Lower leg skin (tissue), 4 donors: ENCODE measurements at regions not wholly inside any gene's neighbourhood (a gene's known extent, or its start where the extent isn't known, plus 50 kb on each side); places are given as distances from the start of the nearest gene placed in this dataset.
A peak's percentile ranks its signal among the peaks of the same experiment; 100 is the strongest.

Experiments used
- DNase-seq, 2 donors: peaks; one replicate each; pipeline ENCODE4 v3.0.0-alpha.2; 2019; ENCODE audit warnings: low spot score in 2 of 2
- H3K4me3 ChIP-seq: fragments of 200-600 bp; sonication (generic); 2 replicates; pipeline ENCODE4 v1.5.1; 2017; ENCODE audit warnings: mild to moderate bottlenecking, low read depth; ENCODE audit not compliant: poor library complexity, severe bottlenecking
- POLR2A ChIP-seq, 2 donors: fragments of 450-650 bp; IDR thresholded peaks; one replicate each; pipeline ENCODE4 v1.6.1; 2016 to 2017; ENCODE audit warnings: antibody characterized with exemption in 2 of 2, mild to moderate bottlenecking in 1 of 2, moderate library complexity in 1 of 2
- WGBS, 2 donors: methylation state at CpG; one replicate each; pipeline ENCODE4 v1.1.5; 2018; 5-methylcytosine and 5-hydroxymethylcytosine counted together
- intact Hi-C: fragments of 100-400 bp; cut with DNase I; formaldehyde crosslinking; loops from one replicate; pipeline ENCODE4 v1.15.0; 2023; ENCODE audit warnings: low total_unique reads
- TF ChIP-seq, protein P1 (sequence below), 3 donors: fragments of 450-650 bp; IDR thresholded peaks; one replicate each; pipeline ENCODE4 v1.5.1; 2016; ENCODE audit warnings: antibody characterized with exemption in 3 of 3, mild to moderate bottlenecking in 3 of 3, moderate library complexity in 2 of 3

DNA sequence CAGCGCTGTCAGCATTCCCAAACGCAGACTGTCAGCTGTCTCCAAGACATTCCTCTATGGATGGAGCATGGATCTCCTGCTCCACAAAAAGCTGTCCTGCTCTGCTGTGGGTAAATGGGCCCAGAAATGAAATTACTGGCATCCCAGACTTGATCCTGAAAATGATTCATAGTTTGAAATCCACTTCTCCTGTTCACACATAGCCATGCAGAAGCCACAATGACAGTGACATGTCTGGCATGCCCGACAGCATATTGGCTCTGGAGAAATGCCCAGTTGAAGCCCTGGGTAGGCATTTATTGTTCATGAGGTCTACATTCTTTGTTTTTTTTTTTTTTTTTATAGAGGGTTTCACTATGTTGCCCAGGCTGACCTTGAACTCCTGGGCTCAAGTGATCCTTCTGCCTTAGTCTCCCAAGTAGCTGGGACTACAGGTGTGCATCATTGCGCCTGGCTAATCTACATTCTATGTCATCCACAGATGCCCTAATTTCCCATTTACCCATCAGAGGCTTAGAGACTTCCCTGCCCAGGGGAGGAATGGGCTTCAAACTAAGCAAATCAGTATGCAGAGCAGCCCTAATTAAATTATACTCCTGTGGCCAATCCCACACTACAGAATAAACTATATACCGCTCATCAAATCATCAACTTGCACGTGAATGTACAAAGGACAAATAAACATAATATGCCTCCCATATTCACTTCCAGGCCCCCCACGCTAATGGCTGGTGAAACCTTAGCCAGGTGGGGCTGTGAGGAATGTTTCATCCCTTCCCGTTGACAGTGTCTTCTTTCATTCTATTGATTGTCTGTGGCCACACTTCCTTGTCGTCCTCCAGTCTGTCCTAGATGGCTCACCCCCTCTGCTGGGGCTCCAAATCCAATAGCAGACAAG, 61.8 kb upstream of the EEPD1 start:
- WGBS, 2 donors = 82 to 83% methylated on average over 9 of the region's 9 CpGs
- intact Hi-C loops = no loop called here
- DNase-seq = peak in 1 of 2 donors; percentile 17
- TF ChIP-seq, protein P1, sequence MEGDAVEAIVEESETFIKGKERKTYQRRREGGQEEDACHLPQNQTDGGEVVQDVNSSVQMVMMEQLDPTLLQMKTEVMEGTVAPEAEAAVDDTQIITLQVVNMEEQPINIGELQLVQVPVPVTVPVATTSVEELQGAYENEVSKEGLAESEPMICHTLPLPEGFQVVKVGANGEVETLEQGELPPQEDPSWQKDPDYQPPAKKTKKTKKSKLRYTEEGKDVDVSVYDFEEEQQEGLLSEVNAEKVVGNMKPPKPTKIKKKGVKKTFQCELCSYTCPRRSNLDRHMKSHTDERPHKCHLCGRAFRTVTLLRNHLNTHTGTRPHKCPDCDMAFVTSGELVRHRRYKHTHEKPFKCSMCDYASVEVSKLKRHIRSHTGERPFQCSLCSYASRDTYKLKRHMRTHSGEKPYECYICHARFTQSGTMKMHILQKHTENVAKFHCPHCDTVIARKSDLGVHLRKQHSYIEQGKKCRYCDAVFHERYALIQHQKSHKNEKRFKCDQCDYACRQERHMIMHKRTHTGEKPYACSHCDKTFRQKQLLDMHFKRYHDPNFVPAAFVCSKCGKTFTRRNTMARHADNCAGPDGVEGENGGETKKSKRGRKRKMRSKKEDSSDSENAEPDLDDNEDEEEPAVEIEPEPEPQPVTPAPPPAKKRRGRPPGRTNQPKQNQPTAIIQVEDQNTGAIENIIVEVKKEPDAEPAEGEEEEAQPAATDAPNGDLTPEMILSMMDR (IDR thresholded peaks at IDR 0.05) = no peak
- no peak for TF ChIP-seq POLR2A (IDR thresholded peaks at IDR 0.05)
- H3K4me3 ChIP-seq = no peak overlapping the region

- H3K4me3 ChIP-seq = no peak overlapping the region
- TF ChIP-seq, protein P1 (IDR thresholded peaks at IDR 0.05) = no peak
- TF ChIP-seq POLR2A (IDR thresholded peaks at IDR 0.05) = no peak
- intact Hi-C loops = no loop called here
- WGBS, 2 donors = 65 to 68% methylated on average over 2 of the region's 2 CpGs
- peak in 1 of 2 donors; percentile 14 for DNase-seq
These were observed 61.2 kb upstream of the EEPD1 start for GRCh38 chr7:36091874-36092176.

- H3K4me3 ChIP-seq = no peak overlapping the region
- intact Hi-C loops = no loop called here
- 60 to 63% methylated on average over 10 to 11 of the region's 11 CpGs for WGBS, 2 donors
- TF ChIP-seq, protein P1 (IDR thresholded peaks at IDR 0.05) = no peak
- TF ChIP-seq POLR2A (IDR thresholded peaks at IDR 0.05) = no peak
- peak in 1 of 2 donors; percentile 65 for DNase-seq
These were observed 60.8 kb upstream of the EEPD1 start for GRCh38 chr7:36092221-36092771.

GRCh38 chr7:36096460-36097095, 56.5 kb upstream of the EEPD1 start:
- H3K4me3 ChIP-seq = no peak overlapping the region
- 81 to 85% methylated on average over 6 of the region's 6 CpGs for WGBS, 2 donors
- TF ChIP-seq POLR2A (IDR thresholded peaks at IDR 0.05) = no peak
- TF ChIP-seq, protein P1 (IDR thresholded peaks at IDR 0.05) = no peak
- DNase-seq = peak in 1 of 2 donors; percentile 68
- intact Hi-C loops = no loop called here

DNA sequence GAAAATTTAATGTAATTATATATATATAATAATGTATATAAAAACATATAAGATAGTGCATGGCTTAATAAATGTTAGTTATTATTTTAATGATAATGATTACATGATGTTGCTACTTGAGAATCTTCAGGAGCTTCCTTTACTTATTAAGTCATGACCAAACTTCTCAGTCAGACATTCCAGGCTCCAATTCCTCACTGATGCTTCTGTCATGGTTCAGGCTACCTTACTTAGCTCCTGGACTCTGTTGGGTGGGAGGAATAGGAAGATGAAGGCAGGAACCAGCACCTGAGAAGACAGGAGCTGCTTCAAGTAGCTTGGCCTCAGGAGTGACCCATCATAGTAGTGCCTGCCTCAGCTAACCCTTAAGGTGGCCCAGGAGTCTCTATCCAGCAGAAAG, 55.0 kb upstream of the EEPD1 start:
- no peak overlapping the region for H3K4me3 ChIP-seq
- TF ChIP-seq, protein P1 (IDR thresholded peaks at IDR 0.05) = no peak
- TF ChIP-seq POLR2A (IDR thresholded peaks at IDR 0.05) = no peak
- no peak for DNase-seq
- intact Hi-C loops = no loop called here
